Panc1 (cell line): ENCODE measurements at regions not wholly inside any gene's neighbourhood (a gene's known extent, or its start where the extent isn't known, plus 50 kb on each side); places are given as distances from the start of the nearest gene placed in this dataset.

Experiments used
- ATAC-seq: fragments of 200-7000 bp; cut with Tn5 transposase; 2 replicates; pipeline ENCODE4 v1.9.1; 2020; ENCODE audit warnings: mild to moderate bottlenecking, moderate library complexity
- BruUV-seq: library from RNA; stranded (reverse); fragments of 400-500 nt; replicated peaks from 2 replicates; lab custom pipeline; 2021; lab: Mats Ljungman, UMichigan
- CTCF ChIA-PET: fragments of 300-600 bp; sonication (Branson Sonifier 250); formaldehyde crosslinking; loops from one replicate; lab custom pipeline; 2022; ENCODE audit warnings: antibody characterized with exemption; lab: Charles Lee
- POLR2A ChIA-PET: fragments of 300-600 bp; sonication (Branson Sonifier 250); formaldehyde crosslinking; loops from one replicate; lab custom pipeline; 2022; ENCODE audit warnings: antibody characterized with exemption; lab: Charles Lee
- DNase-seq: peaks from one replicate; pipeline ENCODE4 v3.0.0-alpha.2; 2010; ENCODE audit warnings: low read depth, low spot score
- H3K27ac ChIP-seq: 2 replicates; pipeline ENCODE4 v1.5.1; 2011; ENCODE audit warnings: mild to moderate bottlenecking, low read length, inconsistent platforms
- H3K27me3 ChIP-seq: fragments of 200-500 bp; sonication (Bioruptor generic); 2 replicates; pipeline ENCODE4 v1.6.0; 2014; ENCODE audit warnings: low read length, inconsistent platforms; ENCODE audit not compliant: control insufficient read depth, insufficient read depth
- H3K36me3 ChIP-seq: fragments of 200-500 bp; sonication (Bioruptor generic); 2 replicates; pipeline ENCODE4 v1.5.1; 2014; ENCODE audit warnings: inconsistent platforms, mild to moderate bottlenecking, low read length, moderate library complexity; ENCODE audit not compliant: control insufficient read depth, insufficient read depth
- H3K4me1 ChIP-seq: 2 replicates; pipeline ENCODE4 v1.5.1; 2011; ENCODE audit warnings: inconsistent platforms, mild to moderate bottlenecking, low read length, moderate library complexity; ENCODE audit not compliant: control insufficient read depth, insufficient read depth
- H3K4me3 ChIP-seq, 2 experiments: 2 replicates each; pipeline ENCODE4 v1.5.1; 2011 to 2012; ENCODE audit warnings: low read depth in 2 of 2, low read length in 2 of 2, mild to moderate bottlenecking in 2 of 2, inconsistent platforms in 1 of 2, moderate library complexity in 1 of 2
- H3K9me3 ChIP-seq: fragments of 200-500 bp; sonication (Bioruptor generic); 2 replicates; pipeline ENCODE4 v1.5.1; 2014; ENCODE audit warnings: low read depth, mild to moderate bottlenecking, inconsistent platforms, low read length, moderate library complexity; ENCODE audit not compliant: control insufficient read depth, insufficient read depth
- CTCF ChIP-seq: fragments of 450-650 bp; IDR thresholded peaks from 2 replicates; pipeline ENCODE4 v1.5.1; 2017; ENCODE audit warnings: mild to moderate bottlenecking
- POLR2AphosphoS5 ChIP-seq: IDR thresholded peaks from 2 replicates; pipeline ENCODE4 v1.6.1; 2012; ENCODE audit warnings: mild to moderate bottlenecking, low read depth, low read length, moderate library complexity
- SIN3A ChIP-seq: IDR thresholded peaks from 2 replicates; pipeline ENCODE4 v1.6.1; 2012; ENCODE audit warnings: low read depth, mild to moderate bottlenecking, low read length, moderate library complexity, borderline replicate concordance; ENCODE audit not compliant: insufficient read depth
- TCF7L2 ChIP-seq: IDR thresholded peaks from 2 replicates; pipeline ENCODE4 v1.6.1; 2011; ENCODE audit warnings: mild to moderate bottlenecking, low read depth, low read length, inconsistent platforms
- in situ Hi-C: cut with HindIII; loops from 2 replicates; pipeline ENCODE4 v1.10.0; 2016; ENCODE audit warnings: low sequenced_read_pairs, low pct_unique_long_range_greater_than_20kb
- intact Hi-C: fragments of 100-400 bp; cut with micrococcal nuclease; formaldehyde crosslinking; loops from one replicate; pipeline ENCODE4 v1.10.0; 2022; ENCODE audit not compliant: unreplicated experiment
- TF ChIP-seq, protein P1 (sequence below), 2 experiments: IDR thresholded peaks; 2 replicates each; pipeline ENCODE4 v1.6.1; 2011 to 2012; ENCODE audit warnings: low read depth in 2 of 2, control low read depth in 1 of 2, low read length in 1 of 2, mild to moderate bottlenecking in 1 of 2, moderate library complexity in 1 of 2; ENCODE audit not compliant: insufficient read depth in 1 of 2

DNA sequence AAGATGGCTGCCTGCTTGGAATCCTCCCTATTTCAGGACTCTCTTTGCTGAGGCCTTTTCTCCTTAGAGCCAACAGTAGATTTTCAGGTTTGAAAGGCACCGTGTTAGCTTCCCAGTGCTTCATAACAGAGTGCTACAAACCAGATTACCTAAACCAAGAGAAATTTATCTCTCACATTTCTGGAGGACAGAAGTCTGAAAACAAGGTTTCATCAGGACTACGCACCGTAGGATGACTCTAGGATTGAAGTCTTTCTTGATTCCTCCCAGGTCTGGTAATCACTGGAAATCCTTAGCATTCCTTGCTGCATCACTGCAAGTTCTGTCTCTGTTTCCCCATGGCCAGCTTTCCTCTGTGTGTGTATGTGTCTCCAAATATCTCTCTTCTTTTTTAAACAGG, 508.4 kb upstream of the GJE1 start:
- TF ChIP-seq, protein P1, sequence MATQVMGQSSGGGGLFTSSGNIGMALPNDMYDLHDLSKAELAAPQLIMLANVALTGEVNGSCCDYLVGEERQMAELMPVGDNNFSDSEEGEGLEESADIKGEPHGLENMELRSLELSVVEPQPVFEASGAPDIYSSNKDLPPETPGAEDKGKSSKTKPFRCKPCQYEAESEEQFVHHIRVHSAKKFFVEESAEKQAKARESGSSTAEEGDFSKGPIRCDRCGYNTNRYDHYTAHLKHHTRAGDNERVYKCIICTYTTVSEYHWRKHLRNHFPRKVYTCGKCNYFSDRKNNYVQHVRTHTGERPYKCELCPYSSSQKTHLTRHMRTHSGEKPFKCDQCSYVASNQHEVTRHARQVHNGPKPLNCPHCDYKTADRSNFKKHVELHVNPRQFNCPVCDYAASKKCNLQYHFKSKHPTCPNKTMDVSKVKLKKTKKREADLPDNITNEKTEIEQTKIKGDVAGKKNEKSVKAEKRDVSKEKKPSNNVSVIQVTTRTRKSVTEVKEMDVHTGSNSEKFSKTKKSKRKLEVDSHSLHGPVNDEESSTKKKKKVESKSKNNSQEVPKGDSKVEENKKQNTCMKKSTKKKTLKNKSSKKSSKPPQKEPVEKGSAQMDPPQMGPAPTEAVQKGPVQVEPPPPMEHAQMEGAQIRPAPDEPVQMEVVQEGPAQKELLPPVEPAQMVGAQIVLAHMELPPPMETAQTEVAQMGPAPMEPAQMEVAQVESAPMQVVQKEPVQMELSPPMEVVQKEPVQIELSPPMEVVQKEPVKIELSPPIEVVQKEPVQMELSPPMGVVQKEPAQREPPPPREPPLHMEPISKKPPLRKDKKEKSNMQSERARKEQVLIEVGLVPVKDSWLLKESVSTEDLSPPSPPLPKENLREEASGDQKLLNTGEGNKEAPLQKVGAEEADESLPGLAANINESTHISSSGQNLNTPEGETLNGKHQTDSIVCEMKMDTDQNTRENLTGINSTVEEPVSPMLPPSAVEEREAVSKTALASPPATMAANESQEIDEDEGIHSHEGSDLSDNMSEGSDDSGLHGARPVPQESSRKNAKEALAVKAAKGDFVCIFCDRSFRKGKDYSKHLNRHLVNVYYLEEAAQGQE (IDR thresholded peaks at IDR 0.05; ENCODE audit: insufficient read depth in 1 of 2, low read depth in 2 of 2, low read length in 1 of 2): no peak
- intact Hi-C loops (no loop called here), in situ Hi-C loops (no loop called here)
- BruUV-seq: no TSS peak
- Histone ChIP-seq H3K9me3 (no peaks in the 10 kb centered on the region; the same call in 1 of the 2 replicates), H3K4me3 (no peak overlapping the region), H3K27me3 (no peaks in the 10 kb centered on the region), H3K4me1 (no peaks in the 10 kb centered on the region), H3K27ac (no peak overlapping the region), H3K36me3 (no peaks in the 10 kb centered on the region)
- ATAC-seq: no peak
- ChIA-PET POLR2A (interaction anchor here (0.7 kb wide), 1 partner anchor 9 kb away, joined by 3 read pairs; no protein-coding TSS in a partner anchor), CTCF (no interaction called here)
- DNase-seq: no peak

DNA sequence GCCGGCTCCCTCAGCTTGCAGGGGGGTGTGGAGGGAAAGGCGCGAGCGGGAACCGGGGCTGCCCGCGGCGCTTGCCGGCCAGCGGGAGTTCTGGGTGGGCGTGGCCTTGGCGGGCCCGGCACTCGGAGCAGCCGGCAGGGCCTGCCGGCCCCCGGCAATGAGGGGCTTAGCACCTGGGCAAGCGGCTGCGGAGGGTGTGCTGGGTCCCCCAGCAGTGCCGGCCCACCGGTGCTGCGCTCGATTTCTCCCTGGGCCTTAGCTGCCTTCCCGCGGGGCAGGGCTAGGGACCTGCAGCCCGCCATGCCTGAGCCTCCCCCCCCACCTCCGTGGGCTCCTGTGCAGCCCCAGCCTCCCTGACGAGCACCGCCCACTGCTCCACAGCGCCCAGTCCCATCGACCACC, 514.5 kb upstream of the GJE1 start:
- Histone ChIP-seq H3K9me3 (no peaks in the 10 kb centered on the region), H3K4me3 (peak overlapping the region in 1 of 2 experiments; percentile 26; a peak in 1 of 4 replicates), H3K36me3 (no peaks in the 10 kb centered on the region), H3K4me1 (no peaks in the 10 kb centered on the region), H3K27ac (no peak overlapping the region), H3K27me3 (no peaks in the 10 kb centered on the region)
- ATAC-seq (no peak), DNase-seq (no peak)
- CTCF ChIA-PET: no interaction called here
- no peak for TF ChIP-seq CTCF
- TF ChIP-seq, protein P1 (IDR thresholded peaks at IDR 0.05; ENCODE audit: insufficient read depth in 1 of 2, low read depth in 2 of 2, low read length in 1 of 2): no peak
- TF ChIP-seq SIN3A: no peak
- no peak for TF ChIP-seq POLR2AphosphoS5
- no peak for TF ChIP-seq TCF7L2
- POLR2A ChIA-PET: interaction anchor here (0.6 kb wide), 1 partner anchor 15 kb away, joined by 3 read pairs; no protein-coding TSS in a partner anchor
- intact Hi-C loops (no loop called here), in situ Hi-C loops (no loop called here)
- no TSS peak for BruUV-seq
